Activated naive CD4-positive, alpha-beta T cell treated with anti-CD3 and anti-CD28 coated beads, Interleukin-2, amount 50 U/mL, for 24 hours (primary cell): ENCODE measurements at regions not wholly inside any gene's neighbourhood (a gene's known extent, or its start where the extent isn't known, plus 50 kb on each side); places are given as distances from the start of the nearest gene placed in this dataset.

ENCODE experiments used
- H3K27ac Mint-ChIP-seq: one replicate; pipeline ENCODE4 v1.8.0; 2021; ENCODE audit warnings: mild to moderate bottlenecking, mixed read lengths
- H3K27me3 Mint-ChIP-seq: one replicate; pipeline ENCODE4 v1.8.0; 2021; ENCODE audit warnings: mixed read lengths
- H3K36me3 Mint-ChIP-seq: one replicate; pipeline ENCODE4 v1.8.0; 2021; ENCODE audit warnings: mixed read lengths
- H3K4me1 Mint-ChIP-seq: one replicate; pipeline ENCODE4 v1.8.0; 2021; ENCODE audit warnings: mixed read lengths
- H3K4me3 Mint-ChIP-seq: one replicate; pipeline ENCODE4 v1.8.0; 2021; ENCODE audit warnings: mild to moderate bottlenecking, mixed read lengths
- H3K9me3 Mint-ChIP-seq: one replicate; pipeline ENCODE4 v1.8.0; 2021; ENCODE audit warnings: mixed read lengths

- H3K9me3 Mint-ChIP-seq, result no peaks in the 10 kb centered on the region
- no peaks in the 10 kb centered on the region for H3K4me1 Mint-ChIP-seq
- no peaks in the 10 kb centered on the region for H3K36me3 Mint-ChIP-seq
- peaks cover 4% of the 10 kb centered on the region for H3K27me3 Mint-ChIP-seq
- H3K4me3 Mint-ChIP-seq, result no peak overlapping the region
- H3K27ac Mint-ChIP-seq, result no peak overlapping the region
Measured at GRCh38 chr6:169896826-169897456, 145.5 kb downstream of the ERMARD start.

- Mint-ChIP-seq H3K27me3 (peaks cover 4% of the 10 kb centered on the region), H3K4me1 (no peaks in the 10 kb centered on the region), H3K27ac (no peak overlapping the region), H3K9me3 (no peaks in the 10 kb centered on the region), H3K4me3 (no peak overlapping the region), H3K36me3 (no peaks in the 10 kb centered on the region)
Measured at GRCh38 chr6:169895926-169896761, 144.7 kb downstream of the ERMARD start.

GRCh38 chr6:169895000-169895759 lies 143.8 kb downstream of the ERMARD start:
- no peaks in the 10 kb centered on the region for H3K4me1 Mint-ChIP-seq
- no peak overlapping the region for H3K27ac Mint-ChIP-seq
- H3K27me3 Mint-ChIP-seq, result peaks cover 4% of the 10 kb centered on the region
- H3K4me3 Mint-ChIP-seq, result no peak overlapping the region
- no peaks in the 10 kb centered on the region for H3K36me3 Mint-ChIP-seq
- no peaks in the 10 kb centered on the region for H3K9me3 Mint-ChIP-seq

- Mint-ChIP-seq H3K36me3 (no peaks in the 10 kb centered on the region), H3K9me3 (no peaks in the 10 kb centered on the region), H3K27ac (no peak overlapping the region), H3K4me1 (no peaks in the 10 kb centered on the region), H3K4me3 (no peak overlapping the region), H3K27me3 (peaks cover 3% of the 10 kb centered on the region)
Measured at GRCh38 chr6:169894377-169894960, 143.0 kb downstream of the ERMARD start.

- Mint-ChIP-seq H3K9me3 (no peaks in the 10 kb centered on the region), H3K27me3 (peaks cover 4% of the 10 kb centered on the region), H3K36me3 (no peaks in the 10 kb centered on the region), H3K27ac (no peak overlapping the region), H3K4me3 (no peak overlapping the region), H3K4me1 (no peaks in the 10 kb centered on the region)
Measured at GRCh38 chr6:169893624-169894023, 142.2 kb downstream of the ERMARD start.

GRCh38 chr6:169891846-169892245 lies 140.4 kb downstream of the ERMARD start:
- H3K27ac Mint-ChIP-seq, result no peak overlapping the region
- no peaks in the 10 kb centered on the region for H3K36me3 Mint-ChIP-seq
- H3K27me3 Mint-ChIP-seq, result peaks cover 9% of the 10 kb centered on the region
- H3K9me3 Mint-ChIP-seq, result no peaks in the 10 kb centered on the region
- H3K4me3 Mint-ChIP-seq, result no peak overlapping the region
- no peaks in the 10 kb centered on the region for H3K4me1 Mint-ChIP-seq

- no peaks in the 10 kb centered on the region for H3K9me3 Mint-ChIP-seq
- no peaks in the 10 kb centered on the region for H3K4me1 Mint-ChIP-seq
- no peak overlapping the region for H3K27ac Mint-ChIP-seq
- H3K4me3 Mint-ChIP-seq, result no peak overlapping the region
- no peaks in the 10 kb centered on the region for H3K36me3 Mint-ChIP-seq
- peaks cover 9% of the 10 kb centered on the region for H3K27me3 Mint-ChIP-seq
Measured at GRCh38 chr6:169891421-169891820, 140.0 kb downstream of the ERMARD start.

GRCh38 chr6:169890901-169891300 lies 139.5 kb downstream of the ERMARD start:
- Mint-ChIP-seq H3K4me1 (no peaks in the 10 kb centered on the region), H3K36me3 (no peaks in the 10 kb centered on the region), H3K9me3 (no peaks in the 10 kb centered on the region), H3K27me3 (peaks cover 9% of the 10 kb centered on the region), H3K27ac (no peak overlapping the region), H3K4me3 (no peak overlapping the region)

GRCh38 chr6:169890049-169890448 lies 138.6 kb downstream of the ERMARD start:
- Mint-ChIP-seq H3K4me1 (no peaks in the 10 kb centered on the region), H3K36me3 (no peaks in the 10 kb centered on the region), H3K9me3 (no peaks in the 10 kb centered on the region), H3K27ac (no peak overlapping the region), H3K27me3 (peaks cover 10% of the 10 kb centered on the region), H3K4me3 (no peak overlapping the region)

GRCh38 chr6:169887529-169888140 lies 136.2 kb downstream of the ERMARD start:
- H3K4me1 Mint-ChIP-seq, result no peaks in the 10 kb centered on the region
- H3K9me3 Mint-ChIP-seq, result no peaks in the 10 kb centered on the region
- H3K4me3 Mint-ChIP-seq, result no peak overlapping the region
- H3K27ac Mint-ChIP-seq, result no peak overlapping the region
- H3K36me3 Mint-ChIP-seq, result no peaks in the 10 kb centered on the region
- peaks cover 16% of the 10 kb centered on the region for H3K27me3 Mint-ChIP-seq

- Mint-ChIP-seq H3K36me3 (no peaks in the 10 kb centered on the region), H3K27ac (no peak overlapping the region), H3K4me3 (no peak overlapping the region), H3K27me3 (peaks cover 16% of the 10 kb centered on the region), H3K4me1 (no peaks in the 10 kb centered on the region), H3K9me3 (no peaks in the 10 kb centered on the region)
Measured at GRCh38 chr6:169886631-169887227, 135.3 kb downstream of the ERMARD start.

GRCh38 chr6:169885831-169886230 lies 134.4 kb downstream of the ERMARD start:
- Mint-ChIP-seq H3K27ac (no peak overlapping the region), H3K9me3 (no peaks in the 10 kb centered on the region), H3K36me3 (no peaks in the 10 kb centered on the region), H3K4me3 (no peak overlapping the region), H3K4me1 (no peaks in the 10 kb centered on the region), H3K27me3 (peaks cover 17% of the 10 kb centered on the region)

GRCh38 chr6:169885131-169885530 lies 133.7 kb downstream of the ERMARD start:
- H3K27me3 Mint-ChIP-seq, result peaks cover 17% of the 10 kb centered on the region

GRCh38 chr6:169884158-169884557 lies 132.7 kb downstream of the ERMARD start:
- H3K4me1 Mint-ChIP-seq, result no peaks in the 10 kb centered on the region
- H3K27me3 Mint-ChIP-seq, result peaks cover 16% of the 10 kb centered on the region
- no peaks in the 10 kb centered on the region for H3K9me3 Mint-ChIP-seq
- H3K4me3 Mint-ChIP-seq, result no peak overlapping the region
- no peaks in the 10 kb centered on the region for H3K36me3 Mint-ChIP-seq
- no peak overlapping the region for H3K27ac Mint-ChIP-seq

More at GRCh38 chr6:169885131-169885530, 133.7 kb downstream of the ERMARD start:
- no peaks in the 10 kb centered on the region for H3K9me3 Mint-ChIP-seq
- no peak overlapping the region for H3K27ac Mint-ChIP-seq
- no peaks in the 10 kb centered on the region for H3K36me3 Mint-ChIP-seq
- H3K4me3 Mint-ChIP-seq, result no peak overlapping the region
- no peaks in the 10 kb centered on the region for H3K4me1 Mint-ChIP-seq

GRCh38 chr6:169883316-169883715 lies 131.9 kb downstream of the ERMARD start:
- Mint-ChIP-seq H3K4me1 (no peaks in the 10 kb centered on the region), H3K9me3 (no peaks in the 10 kb centered on the region), H3K36me3 (no peaks in the 10 kb centered on the region), H3K27me3 (peaks cover 11% of the 10 kb centered on the region), H3K27ac (no peak overlapping the region), H3K4me3 (no peak overlapping the region)
